ENCODE measurements at regions not wholly inside any gene's neighbourhood (a gene's known extent, or its start where the extent isn't known, plus 50 kb on each side); places are given as distances from the start of the nearest gene placed in this dataset.

- no peak overlapping the region for H3K4me3 ChIP-seq (ENCODE audit: low read depth, low read length)
- TF ChIP-seq CTCF (IDR thresholded peaks at IDR 0.05; ENCODE audit: insufficient read depth, low read depth, low read length, missing control alignments), result no peak
- DNase-seq (ENCODE audit: low read depth), result no peak
Measured at GRCh38 chr12:58795825-58796224, 124.5 kb downstream of the LRIG3 start.

GRCh38 chr12:58801986-58802385, 118.3 kb downstream of the LRIG3 start:
- no peak for DNase-seq (ENCODE audit: low read depth)
- H3K4me3 ChIP-seq (ENCODE audit: low read depth, low read length), result no peak overlapping the region
- no peak for TF ChIP-seq CTCF (IDR thresholded peaks at IDR 0.05; ENCODE audit: insufficient read depth, low read depth, low read length, missing control alignments)

GRCh38 chr12:58803908-58804307, 116.4 kb downstream of the LRIG3 start:
- no peak for DNase-seq (ENCODE audit: low read depth)
- no peak for TF ChIP-seq CTCF (IDR thresholded peaks at IDR 0.05; ENCODE audit: insufficient read depth, low read depth, low read length, missing control alignments)
- no peak overlapping the region for H3K4me3 ChIP-seq (ENCODE audit: low read depth, low read length)

- peak; percentile 57 for TF ChIP-seq CTCF (IDR thresholded peaks at IDR 0.05; ENCODE audit: insufficient read depth, low read depth, low read length, missing control alignments)
- no peak overlapping the region for H3K4me3 ChIP-seq (ENCODE audit: low read depth, low read length)
- peak; percentile 9 for DNase-seq (ENCODE audit: low read depth)
Measured at GRCh38 chr12:58804749-58805148, 115.6 kb downstream of the LRIG3 start.

- DNase-seq (ENCODE audit: low read depth), result no peak
- H3K4me3 ChIP-seq (ENCODE audit: low read depth, low read length), result no peak overlapping the region
- no peak for TF ChIP-seq CTCF (IDR thresholded peaks at IDR 0.05; ENCODE audit: insufficient read depth, low read depth, low read length, missing control alignments)
Measured at GRCh38 chr12:58809064-58809607, 111.2 kb downstream of the LRIG3 start.

GRCh38 chr12:58811346-58811745, 109.0 kb downstream of the LRIG3 start:
- no peak overlapping the region for H3K4me3 ChIP-seq (ENCODE audit: low read depth, low read length)
- no peak for TF ChIP-seq CTCF (IDR thresholded peaks at IDR 0.05; ENCODE audit: insufficient read depth, low read depth, low read length, missing control alignments)
- DNase-seq (ENCODE audit: low read depth), result no peak

GRCh38 chr12:58812214-58812613, 108.1 kb downstream of the LRIG3 start:
- no peak for TF ChIP-seq CTCF (IDR thresholded peaks at IDR 0.05; ENCODE audit: insufficient read depth, low read depth, low read length, missing control alignments)
- no peak overlapping the region for H3K4me3 ChIP-seq (ENCODE audit: low read depth, low read length)
- no peak for DNase-seq (ENCODE audit: low read depth)

Data from GM12865 (cell line).